WTC11 (cell line): ENCODE measurements at regions not wholly inside any gene's neighbourhood (a gene's known extent, or its start where the extent isn't known, plus 50 kb on each side); places are given as distances from the start of the nearest gene placed in this dataset.

ENCODE experiments used
- ATAC-seq: fragments of 200-7000 bp; cut with Tn5 transposase; 2 replicates; pipeline ENCODE4 v1.10.0; 2021; ENCODE audit warnings: mild to moderate bottlenecking, moderate library complexity
- CTCF ChIA-PET: fragments of 300-600 bp; sonication (Branson Sonifier 250); formaldehyde crosslinking; loops from one replicate; lab custom pipeline; 2021; ENCODE audit warnings: antibody characterized with exemption; lab: Charles Lee
- POLR2A ChIA-PET: fragments of 350-600 bp; sonication (Branson Sonifier 250); formaldehyde crosslinking; loops from one replicate; lab custom pipeline; 2021; ENCODE audit warnings: antibody characterized with exemption; lab: Charles Lee
- DNase-seq: peaks from one replicate; pipeline ENCODE4 v3.0.0; 2021; ENCODE audit warnings: low spot score
- H3K27ac Mint-ChIP-seq: 2 replicates; pipeline ENCODE4 v1.8.0; 2021; ENCODE audit warnings: mixed read lengths
- H3K27me3 Mint-ChIP-seq: 2 replicates; pipeline ENCODE4 v1.8.0; 2021; ENCODE audit warnings: low read depth, mild to moderate bottlenecking, moderate library complexity, mixed read lengths
- H3K36me3 Mint-ChIP-seq: 2 replicates; pipeline ENCODE4 v1.8.0; 2021; ENCODE audit warnings: mixed read lengths
- H3K4me1 Mint-ChIP-seq: 2 replicates; pipeline ENCODE4 v1.8.0; 2022; ENCODE audit warnings: mixed read lengths
- H3K4me3 Mint-ChIP-seq: 2 replicates; pipeline ENCODE4 v1.8.0; 2021; ENCODE audit warnings: mild to moderate bottlenecking, moderate library complexity, mixed read lengths
- H3K9me3 Mint-ChIP-seq: 2 replicates; pipeline ENCODE4 v1.8.0; 2021; ENCODE audit warnings: mixed read lengths
- ATF1 ChIP-seq: sonication (generic); formaldehyde crosslinking; IDR thresholded peaks from 2 replicates; pipeline ENCODE4 v1.8.1; 2023; ENCODE audit warnings: mild to moderate bottlenecking, moderate library complexity, missing genetic modification reagents
- CBFB ChIP-seq: sonication (generic); formaldehyde crosslinking; IDR thresholded peaks from 2 replicates; pipeline ENCODE4 v1.8.1; 2022; ENCODE audit warnings: mild to moderate bottlenecking, low read depth, missing genetic modification reagents
- ERG ChIP-seq: fragments of 250-450 bp; sonication (Bioruptor Pico); IDR thresholded peaks from 2 replicates; pipeline ENCODE4 v1.8.0; 2021; ENCODE audit warnings: mild to moderate bottlenecking
- FOXK1 ChIP-seq: sonication (generic); formaldehyde crosslinking; IDR thresholded peaks from 2 replicates; pipeline ENCODE4 v1.8.0; 2022; ENCODE audit warnings: mild to moderate bottlenecking, moderate library complexity, missing genetic modification reagents
- GTF2I ChIP-seq: fragments of 250-450 bp; sonication (Bioruptor Pico); conservative IDR thresholded peaks from 2 replicates; pipeline ENCODE4 v1.4.0; 2021; ENCODE audit warnings: mild to moderate bottlenecking
- IRF2 ChIP-seq: sonication (generic); formaldehyde crosslinking; IDR thresholded peaks from 2 replicates; pipeline ENCODE4 v1.8.0; 2022; ENCODE audit warnings: low read depth, missing genetic modification reagents, borderline replicate concordance
- JAZF1 ChIP-seq: fragments of 250-450 bp; sonication (Bioruptor Pico); IDR thresholded peaks from 2 replicates; pipeline ENCODE4 v1.9.0; 2021; ENCODE audit warnings: moderate library complexity, mild to moderate bottlenecking, inconsistent platforms
- NFE2L1 ChIP-seq: sonication (generic); formaldehyde crosslinking; IDR thresholded peaks from 2 replicates; pipeline ENCODE4 v1.8.1; 2023; ENCODE audit warnings: missing genetic modification reagents
- NR3C1 ChIP-seq: sonication (generic); formaldehyde crosslinking; conservative IDR thresholded peaks from 2 replicates; pipeline ENCODE4 v1.8.1; 2023; ENCODE audit warnings: low read depth, mild to moderate bottlenecking, missing genetic modification reagents
- SMAD3 ChIP-seq: sonication (generic); formaldehyde crosslinking; IDR thresholded peaks from 2 replicates; pipeline ENCODE4 v1.8.0; 2022; ENCODE audit warnings: missing genetic modification reagents, mild to moderate bottlenecking, borderline replicate concordance
- SOX15 ChIP-seq: fragments of 250-450 bp; sonication (Bioruptor Pico); IDR thresholded peaks from 2 replicates; pipeline ENCODE4 v1.9.0; 2021; ENCODE audit warnings: mild to moderate bottlenecking
- SP1 ChIP-seq: sonication (generic); formaldehyde crosslinking; conservative IDR thresholded peaks from 2 replicates; pipeline ENCODE4 v1.8.1; 2022; ENCODE audit warnings: missing genetic modification reagents
- TEAD4 ChIP-seq: sonication (generic); formaldehyde crosslinking; IDR thresholded peaks from 2 replicates; pipeline ENCODE4 v1.8.0; 2022; ENCODE audit warnings: mild to moderate bottlenecking, missing genetic modification reagents
- ZBTB21 ChIP-seq: sonication (generic); formaldehyde crosslinking; IDR thresholded peaks from 2 replicates; pipeline ENCODE4 v1.8.1; 2023; ENCODE audit warnings: mild to moderate bottlenecking, missing genetic modification reagents, borderline replicate concordance
- TF ChIP-seq, protein P1 (sequence below): sonication (generic); formaldehyde crosslinking; IDR thresholded peaks from 2 replicates; pipeline ENCODE4 v1.8.1; 2022; ENCODE audit warnings: missing genetic modification reagents, borderline replicate concordance
- TF ChIP-seq, protein P2 (sequence below): sonication (generic); formaldehyde crosslinking; IDR thresholded peaks from 2 replicates; pipeline ENCODE4 v1.8.0; 2023; ENCODE audit warnings: mild to moderate bottlenecking, missing genetic modification reagents
- TF ChIP-seq, protein P3 (sequence below): sonication (generic); formaldehyde crosslinking; IDR thresholded peaks from 2 replicates; pipeline ENCODE4 v1.8.1; 2023; ENCODE audit warnings: mild to moderate bottlenecking, missing genetic modification reagents
- TF ChIP-seq, protein P4 (sequence below): sonication (generic); formaldehyde crosslinking; conservative IDR thresholded peaks from 2 replicates; pipeline ENCODE4 v1.8.1; 2022; ENCODE audit warnings: mild to moderate bottlenecking, missing genetic modification reagents
- TF ChIP-seq, protein P5 (sequence below): sonication (generic); formaldehyde crosslinking; IDR thresholded peaks from 2 replicates; pipeline ENCODE4 v1.8.1; 2023; ENCODE audit warnings: mild to moderate bottlenecking, missing genetic modification reagents, borderline replicate concordance
- TF ChIP-seq, protein P6 (sequence below): fragments of 250-450 bp; sonication (Bioruptor Pico); IDR thresholded peaks from 2 replicates; pipeline ENCODE4 v1.9.0; 2021; ENCODE audit warnings: mild to moderate bottlenecking

DNA sequence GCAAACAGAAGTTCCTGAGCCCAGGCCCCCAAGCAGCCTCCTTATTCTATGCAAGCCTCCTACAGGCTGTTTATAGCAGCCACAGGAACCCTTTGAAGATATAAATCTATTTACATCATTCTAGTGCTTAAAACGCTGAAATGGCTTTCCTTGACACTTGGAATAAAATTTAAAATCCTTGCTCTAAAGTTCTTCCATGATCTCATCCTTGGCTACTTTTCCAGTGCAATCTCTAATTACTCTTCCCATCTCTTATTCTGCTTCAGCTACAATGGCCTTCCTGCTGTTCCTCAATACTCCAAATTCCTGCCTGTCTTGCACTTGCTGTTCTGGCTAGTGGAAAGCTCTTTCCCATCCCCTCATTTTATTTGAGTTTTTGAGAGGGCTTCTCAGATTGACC, 634.2 kb upstream of the NR3C2 start:
- CTCF ChIA-PET: no interaction called here
- TF ChIP-seq NFE2L1 (CRISPR knock-in tag) (no peak), JAZF1 (CRISPR knock-in tag) (no peak), CBFB (CRISPR knock-in tag) (no peak), NR3C1 (no peak), IRF2 (CRISPR knock-in tag) (no peak)
- TF ChIP-seq, protein P1, sequence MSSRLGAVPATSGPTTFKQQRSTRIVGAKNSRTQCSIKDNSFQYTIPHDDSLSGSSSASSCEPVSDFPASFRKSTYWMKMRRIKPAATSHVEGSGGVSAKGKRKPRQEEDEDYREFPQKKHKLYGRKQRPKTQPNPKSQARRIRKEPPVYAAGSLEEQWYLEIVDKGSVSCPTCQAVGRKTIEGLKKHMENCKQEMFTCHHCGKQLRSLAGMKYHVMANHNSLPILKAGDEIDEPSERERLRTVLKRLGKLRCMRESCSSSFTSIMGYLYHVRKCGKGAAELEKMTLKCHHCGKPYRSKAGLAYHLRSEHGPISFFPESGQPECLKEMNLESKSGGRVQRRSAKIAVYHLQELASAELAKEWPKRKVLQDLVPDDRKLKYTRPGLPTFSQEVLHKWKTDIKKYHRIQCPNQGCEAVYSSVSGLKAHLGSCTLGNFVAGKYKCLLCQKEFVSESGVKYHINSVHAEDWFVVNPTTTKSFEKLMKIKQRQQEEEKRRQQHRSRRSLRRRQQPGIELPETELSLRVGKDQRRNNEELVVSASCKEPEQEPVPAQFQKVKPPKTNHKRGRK: no peak
- TF ChIP-seq, protein P2, sequence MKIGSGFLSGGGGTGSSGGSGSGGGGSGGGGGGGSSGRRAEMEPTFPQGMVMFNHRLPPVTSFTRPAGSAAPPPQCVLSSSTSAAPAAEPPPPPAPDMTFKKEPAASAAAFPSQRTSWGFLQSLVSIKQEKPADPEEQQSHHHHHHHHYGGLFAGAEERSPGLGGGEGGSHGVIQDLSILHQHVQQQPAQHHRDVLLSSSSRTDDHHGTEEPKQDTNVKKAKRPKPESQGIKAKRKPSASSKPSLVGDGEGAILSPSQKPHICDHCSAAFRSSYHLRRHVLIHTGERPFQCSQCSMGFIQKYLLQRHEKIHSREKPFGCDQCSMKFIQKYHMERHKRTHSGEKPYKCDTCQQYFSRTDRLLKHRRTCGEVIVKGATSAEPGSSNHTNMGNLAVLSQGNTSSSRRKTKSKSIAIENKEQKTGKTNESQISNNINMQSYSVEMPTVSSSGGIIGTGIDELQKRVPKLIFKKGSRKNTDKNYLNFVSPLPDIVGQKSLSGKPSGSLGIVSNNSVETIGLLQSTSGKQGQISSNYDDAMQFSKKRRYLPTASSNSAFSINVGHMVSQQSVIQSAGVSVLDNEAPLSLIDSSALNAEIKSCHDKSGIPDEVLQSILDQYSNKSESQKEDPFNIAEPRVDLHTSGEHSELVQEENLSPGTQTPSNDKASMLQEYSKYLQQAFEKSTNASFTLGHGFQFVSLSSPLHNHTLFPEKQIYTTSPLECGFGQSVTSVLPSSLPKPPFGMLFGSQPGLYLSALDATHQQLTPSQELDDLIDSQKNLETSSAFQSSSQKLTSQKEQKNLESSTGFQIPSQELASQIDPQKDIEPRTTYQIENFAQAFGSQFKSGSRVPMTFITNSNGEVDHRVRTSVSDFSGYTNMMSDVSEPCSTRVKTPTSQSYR: no peak
- peaks cover 5% of the 10 kb centered on the region for H3K9me3 Mint-ChIP-seq
- no peak overlapping the region for H3K4me3 Mint-ChIP-seq
- no peaks in the 10 kb centered on the region for H3K4me1 Mint-ChIP-seq
- POLR2A ChIA-PET: no interaction called here
- H3K36me3 Mint-ChIP-seq: no peaks in the 10 kb centered on the region
- ATAC-seq (no peak; the same call in 1 of the 2 replicates), DNase-seq (no peak)
- H3K27ac Mint-ChIP-seq: no peak overlapping the region
- no peaks in the 10 kb centered on the region for H3K27me3 Mint-ChIP-seq

- Mint-ChIP-seq H3K27ac (no peak overlapping the region), H3K36me3 (peaks cover 2% of the 10 kb centered on the region; the same call in 1 of the 2 replicates), H3K9me3 (peaks cover 20% of the 10 kb centered on the region), H3K4me3 (no peak overlapping the region), H3K27me3 (no peaks in the 10 kb centered on the region; the same call in 1 of the 2 replicates), H3K4me1 (no peaks in the 10 kb centered on the region)
- ChIA-PET POLR2A (no interaction called here), CTCF (no interaction called here)
- ATAC-seq (no peak), DNase-seq (no peak)
- TF ChIP-seq SP1 (CRISPR knock-in tag) (no peak), ZBTB21 (no peak), ERG (CRISPR knock-in tag) (no peak)
Measured at GRCh38 chr4:149072384-149072783, 630.2 kb upstream of the NR3C2 start.

- Mint-ChIP-seq H3K27me3 (no peaks in the 10 kb centered on the region; the same call in 1 of the 2 replicates), H3K27ac (no peak overlapping the region), H3K4me3 (no peak overlapping the region), H3K9me3 (peaks cover 36% of the 10 kb centered on the region), H3K36me3 (peaks cover 5% of the 10 kb centered on the region; the same call in 1 of the 2 replicates), H3K4me1 (no peaks in the 10 kb centered on the region)
- ChIA-PET CTCF (no interaction called here), POLR2A (no interaction called here)
- DNase-seq (peak; percentile 28), ATAC-seq (peak; percentile 60)
- TF ChIP-seq FOXK1 (CRISPR knock-in tag) (no peak), ATF1 (CRISPR knock-in tag) (no peak), SMAD3 (no peak), TEAD4 (CRISPR knock-in tag) (no peak), SOX15 (no peak), ERG (CRISPR knock-in tag) (no peak), GTF2I (no peak)
- TF ChIP-seq, protein P3, sequence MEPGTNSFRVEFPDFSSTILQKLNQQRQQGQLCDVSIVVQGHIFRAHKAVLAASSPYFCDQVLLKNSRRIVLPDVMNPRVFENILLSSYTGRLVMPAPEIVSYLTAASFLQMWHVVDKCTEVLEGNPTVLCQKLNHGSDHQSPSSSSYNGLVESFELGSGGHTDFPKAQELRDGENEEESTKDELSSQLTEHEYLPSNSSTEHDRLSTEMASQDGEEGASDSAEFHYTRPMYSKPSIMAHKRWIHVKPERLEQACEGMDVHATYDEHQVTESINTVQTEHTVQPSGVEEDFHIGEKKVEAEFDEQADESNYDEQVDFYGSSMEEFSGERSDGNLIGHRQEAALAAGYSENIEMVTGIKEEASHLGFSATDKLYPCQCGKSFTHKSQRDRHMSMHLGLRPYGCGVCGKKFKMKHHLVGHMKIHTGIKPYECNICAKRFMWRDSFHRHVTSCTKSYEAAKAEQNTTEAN (CRISPR knock-in tag): no peak
- TF ChIP-seq, protein P4, sequence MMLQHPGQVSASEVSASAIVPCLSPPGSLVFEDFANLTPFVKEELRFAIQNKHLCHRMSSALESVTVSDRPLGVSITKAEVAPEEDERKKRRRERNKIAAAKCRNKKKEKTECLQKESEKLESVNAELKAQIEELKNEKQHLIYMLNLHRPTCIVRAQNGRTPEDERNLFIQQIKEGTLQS (CRISPR knock-in tag): no peak
- TF ChIP-seq, protein P5, sequence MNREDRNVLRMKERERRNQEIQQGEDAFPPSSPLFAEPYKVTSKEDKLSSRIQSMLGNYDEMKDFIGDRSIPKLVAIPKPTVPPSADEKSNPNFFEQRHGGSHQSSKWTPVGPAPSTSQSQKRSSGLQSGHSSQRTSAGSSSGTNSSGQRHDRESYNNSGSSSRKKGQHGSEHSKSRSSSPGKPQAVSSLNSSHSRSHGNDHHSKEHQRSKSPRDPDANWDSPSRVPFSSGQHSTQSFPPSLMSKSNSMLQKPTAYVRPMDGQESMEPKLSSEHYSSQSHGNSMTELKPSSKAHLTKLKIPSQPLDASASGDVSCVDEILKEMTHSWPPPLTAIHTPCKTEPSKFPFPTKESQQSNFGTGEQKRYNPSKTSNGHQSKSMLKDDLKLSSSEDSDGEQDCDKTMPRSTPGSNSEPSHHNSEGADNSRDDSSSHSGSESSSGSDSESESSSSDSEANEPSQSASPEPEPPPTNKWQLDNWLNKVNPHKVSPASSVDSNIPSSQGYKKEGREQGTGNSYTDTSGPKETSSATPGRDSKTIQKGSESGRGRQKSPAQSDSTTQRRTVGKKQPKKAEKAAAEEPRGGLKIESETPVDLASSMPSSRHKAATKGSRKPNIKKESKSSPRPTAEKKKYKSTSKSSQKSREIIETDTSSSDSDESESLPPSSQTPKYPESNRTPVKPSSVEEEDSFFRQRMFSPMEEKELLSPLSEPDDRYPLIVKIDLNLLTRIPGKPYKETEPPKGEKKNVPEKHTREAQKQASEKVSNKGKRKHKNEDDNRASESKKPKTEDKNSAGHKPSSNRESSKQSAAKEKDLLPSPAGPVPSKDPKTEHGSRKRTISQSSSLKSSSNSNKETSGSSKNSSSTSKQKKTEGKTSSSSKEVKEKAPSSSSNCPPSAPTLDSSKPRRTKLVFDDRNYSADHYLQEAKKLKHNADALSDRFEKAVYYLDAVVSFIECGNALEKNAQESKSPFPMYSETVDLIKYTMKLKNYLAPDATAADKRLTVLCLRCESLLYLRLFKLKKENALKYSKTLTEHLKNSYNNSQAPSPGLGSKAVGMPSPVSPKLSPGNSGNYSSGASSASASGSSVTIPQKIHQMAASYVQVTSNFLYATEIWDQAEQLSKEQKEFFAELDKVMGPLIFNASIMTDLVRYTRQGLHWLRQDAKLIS (CRISPR knock-in tag): no peak
- TF ChIP-seq, protein P6, sequence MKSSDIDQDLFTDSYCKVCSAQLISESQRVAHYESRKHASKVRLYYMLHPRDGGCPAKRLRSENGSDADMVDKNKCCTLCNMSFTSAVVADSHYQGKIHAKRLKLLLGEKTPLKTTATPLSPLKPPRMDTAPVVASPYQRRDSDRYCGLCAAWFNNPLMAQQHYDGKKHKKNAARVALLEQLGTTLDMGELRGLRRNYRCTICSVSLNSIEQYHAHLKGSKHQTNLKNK (CRISPR knock-in tag): no peak
Measured at GRCh38 chr4:149065753-149066152, 623.5 kb upstream of the NR3C2 start.
